ENCODE measurements at regions not wholly inside any gene's neighbourhood (a gene's known extent, or its start where the extent isn't known, plus 50 kb on each side); places are given as distances from the start of the nearest gene placed in this dataset.

DNA sequence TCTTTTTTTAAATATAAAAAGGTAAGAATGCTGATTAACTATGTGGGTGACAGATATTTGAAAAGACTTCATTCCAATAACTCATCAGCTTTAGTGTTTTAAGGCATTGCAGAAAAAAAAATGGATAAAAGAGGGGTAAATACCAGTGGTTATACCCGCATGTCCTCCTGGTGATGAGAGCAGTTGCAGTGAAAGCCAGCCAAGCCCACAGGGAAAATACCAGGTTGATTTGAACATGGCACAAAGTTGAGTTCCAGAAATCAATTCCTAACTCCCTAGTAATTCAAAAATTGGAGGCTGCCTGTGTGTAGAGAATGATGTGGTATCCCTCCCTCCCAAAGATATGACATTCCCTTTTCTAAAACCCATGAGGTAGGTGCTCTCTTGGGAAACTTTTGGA, 453.2 kb upstream of the SOX9 start:
- no peak overlapping the region for H2AFZ ChIP-seq (ENCODE audit: low read length)
- TF ChIP-seq HDAC2 (IDR thresholded peaks at IDR 0.05; ENCODE audit: borderline replicate concordance in 1 of 2, low read depth in 2 of 2, low read length in 2 of 2) (no peak), BACH1 (IDR thresholded peaks at IDR 0.05; ENCODE audit: low read length) (no peak), YY1 (IDR thresholded peaks at IDR 0.05; ENCODE audit: low read depth, low read length) (no peak), SIRT6 (IDR thresholded peaks at IDR 0.05; ENCODE audit: low read length) (no peak), CEBPB (IDR thresholded peaks at IDR 0.05; ENCODE audit: low read depth, low read length) (no peak), TEAD4 (IDR thresholded peaks at IDR 0.05; ENCODE audit: low read depth, low read length) (no peak), GTF2F1 (IDR thresholded peaks at IDR 0.05; ENCODE audit: borderline replicate concordance, low read depth, low read length) (no peak), KDM5A (IDR thresholded peaks at IDR 0.05; ENCODE audit: low read length) (no peak), ZNF274 (IDR thresholded peaks at IDR 0.05; ENCODE audit: borderline replicate concordance, extremely low read depth, low read length) (no peak), JUND (IDR thresholded peaks at IDR 0.05; ENCODE audit: low read length) (no peak), RXRA (IDR thresholded peaks at IDR 0.05; ENCODE audit: insufficient read depth, low read depth, low read length) (no peak), SUZ12 (IDR thresholded peaks at IDR 0.05; ENCODE audit: low read length) (no peak), CTBP2 (IDR thresholded peaks at IDR 0.05; ENCODE audit: borderline replicate concordance, insufficient read depth, insufficient read length, low read length) (no peak), SP2 (IDR thresholded peaks at IDR 0.05; ENCODE audit: low read length) (no peak)
- no peak overlapping the region for H3K14ac ChIP-seq (ENCODE audit: insufficient read length)
- no peaks in the 10 kb centered on the region for H3K79me1 ChIP-seq (ENCODE audit: low read depth, low read length)
- no peaks in the 10 kb centered on the region for H3K23me2 ChIP-seq (ENCODE audit: low read depth, low read length)
- no peak overlapping the region for H3K27ac ChIP-seq (ENCODE audit: low read depth, low read length)
- no peak overlapping the region for H3K4me2 ChIP-seq (ENCODE audit: insufficient read depth in 1 of 2, low read depth in 2 of 2, low read length in 2 of 2)
- H2BK20ac ChIP-seq (ENCODE audit: low read length), result no peak overlapping the region
- H3K79me2 ChIP-seq (ENCODE audit: control insufficient read depth in 1 of 2, insufficient read depth in 2 of 2, low read length in 2 of 2), result no peaks in the 10 kb centered on the region
- no peak overlapping the region for H2BK15ac ChIP-seq (ENCODE audit: low read length)
- H4K8ac ChIP-seq (ENCODE audit: extremely low read depth, insufficient read depth, low read length), result no peak overlapping the region
- no peak overlapping the region for H2AK5ac ChIP-seq (ENCODE audit: low read depth, low read length)
- H3K9ac ChIP-seq (replicated peaks in 1 of 4; ENCODE audit: extremely low read depth in 1 of 4, low read depth in 3 of 4, low read length in 3 of 4), result no peak overlapping the region
- ChIA-PET CTCF (ENCODE audit: partially characterized antibody) (no interaction called here), POLR2A (ENCODE audit: partially characterized antibody) (no interaction called here)
- no peak overlapping the region for H3K23ac ChIP-seq (ENCODE audit: insufficient read length)
- H2BK120ac ChIP-seq (replicated peaks; ENCODE audit: low read depth, low read length), result no peak overlapping the region
- H3K4me1 ChIP-seq (replicated peaks in 1 of 4; ENCODE audit: control insufficient read depth in 3 of 4, insufficient read depth in 4 of 4, low read length in 3 of 4), result no peaks in the 10 kb centered on the region
- no peaks in the 10 kb centered on the region for H3K36me3 ChIP-seq (ENCODE audit: control insufficient read depth in 2 of 4, insufficient read depth in 4 of 4, low read length in 3 of 4)
- H2BK12ac ChIP-seq (ENCODE audit: low read depth, low read length), result no peak overlapping the region
- DNase-seq (ENCODE audit: low read depth in 1 of 2, low spot score in 2 of 2), result no peak
- H4K20me1 ChIP-seq (replicated peaks in 1 of 2; ENCODE audit: control insufficient read depth in 1 of 2, insufficient read depth in 2 of 2, low read length in 2 of 2), result no peaks in the 10 kb centered on the region
- H3K4ac ChIP-seq (replicated peaks; ENCODE audit: insufficient read length, low read depth, low read length), result no peak overlapping the region
- 86% methylated on average over 1 of the region's 1 CpG; no CpG with 5 or more reads in 1 of the 2 experiments for WGBS, 2 experiments (ENCODE audit: extremely low coverage in 1 of 2, insufficient coverage in 1 of 2, insufficient read length in 1 of 2, insufficient replicate concordance in 2 of 2, low coverage in 1 of 2, low lambda C conversion rate in 2 of 2, missing lambda C conversion rate in 1 of 2)
- no peaks in the 10 kb centered on the region for H3K27me3 ChIP-seq (replicated peaks in 1 of 4; ENCODE audit: control insufficient read depth in 3 of 4, extremely low read depth in 1 of 4, insufficient read depth in 3 of 4, low read length in 3 of 4)
- no peak overlapping the region for H3K18ac ChIP-seq (ENCODE audit: extremely low read depth, low read length)
- 0 out of 4 replicates have a peak, but pooled peaks cover 0 to 4% of the 10 kb centered on the region in 2 experiments for H3K9me3 ChIP-seq (ENCODE audit: insufficient read depth in 2 of 2, low read depth in 1 of 2, low read length in 1 of 2)
- H4K91ac ChIP-seq (replicated peaks; ENCODE audit: insufficient read length, low read length), result no peak overlapping the region
- FAIRE-seq, result no peak
- no peak overlapping the region for H2BK5ac ChIP-seq (ENCODE audit: low read depth, low read length)
- no peak overlapping the region for H3K56ac ChIP-seq (replicated peaks; ENCODE audit: insufficient read length, low read depth, low read length)
- H3K4me3 ChIP-seq (ENCODE audit: extremely low read depth in 1 of 4, insufficient read depth in 2 of 4, low read depth in 3 of 4, low read length in 4 of 4), result no peak overlapping the region
- H4K5ac ChIP-seq (ENCODE audit: insufficient read length, low read depth, low read length), result no peak overlapping the region
